HEK293 (cell line): ENCODE measurements at regions not wholly inside any gene's neighbourhood (a gene's known extent, or its start where the extent isn't known, plus 50 kb on each side); places are given as distances from the start of the nearest gene placed in this dataset.

Experiments used
- CTCF ChIA-PET: fragments of 350-600 bp; formaldehyde crosslinking; extraction: SDS; loops from one replicate; lab custom pipeline; 2021; ENCODE audit warnings: antibody characterized with exemption; lab: Yijun Ruan, JAX
- POLR2A ChIA-PET: fragments of 300-600 bp; formaldehyde crosslinking; extraction: SDS; loops from one replicate; lab custom pipeline; 2020; ENCODE audit warnings: antibody characterized with exemption, inconsistent platforms; lab: Yijun Ruan, JAX
- H3K27ac ChIP-seq: fragments of 200-500 bp; sonication (Bioruptor generic); 2 replicates; pipeline ENCODE4 v1.5.1; 2014; ENCODE audit warnings: low read depth, low read length, control low read depth, inconsistent platforms; ENCODE audit errors: extremely low read depth
- H3K36me3 ChIP-seq, 2 experiments: fragments of 200-500 bp in 1 of 2; sonication (Bioruptor generic) in 1 of 2; 1 replicate in 1 of 2; 2 replicates in 1 of 2; pipeline ENCODE4 v1.5.1; 2014 to 2017; ENCODE audit warnings: inconsistent platforms in 2 of 2, low read length in 2 of 2; ENCODE audit not compliant: control insufficient read depth in 2 of 2, insufficient read depth in 1 of 2
- H3K4me1 ChIP-seq: fragments of 200-500 bp; sonication (Bioruptor generic); 2 replicates; pipeline ENCODE4 v1.5.1; 2014; ENCODE audit warnings: mild to moderate bottlenecking, low read length, inconsistent platforms; ENCODE audit not compliant: control insufficient read depth, insufficient read depth
- H3K4me3 ChIP-seq: 2 replicates; pipeline ENCODE4 v1.5.1; 2011; ENCODE audit warnings: low read depth, mild to moderate bottlenecking, control low read depth, low read length, moderate library complexity
- H3K9me3 ChIP-seq: fragments of 200-500 bp; sonication (Bioruptor generic); 2 replicates; pipeline ENCODE4 v1.5.1; 2014; ENCODE audit warnings: low read depth, low read length, inconsistent platforms; ENCODE audit not compliant: control insufficient read depth, insufficient read depth
- BCL11A ChIP-seq: fragments of 450-650 bp; formaldehyde crosslinking; IDR thresholded peaks from 2 replicates; pipeline ENCODE4 v1.5.1; 2016; ENCODE audit warnings: low read depth, missing biosample characterization, missing genetic modification characterization
- KLF9 ChIP-seq: fragments of 450-650 bp; formaldehyde crosslinking; IDR thresholded peaks from 2 replicates; pipeline ENCODE4 v1.5.1; 2016; ENCODE audit warnings: missing biosample characterization, missing genetic modification characterization, low read depth
- OSR2 ChIP-seq: fragments of 450-650 bp; formaldehyde crosslinking; IDR thresholded peaks from 2 replicates; pipeline ENCODE4 v1.5.1; 2016; ENCODE audit warnings: missing biosample characterization, missing genetic modification characterization
- RBAK ChIP-seq: fragments of 450-650 bp; formaldehyde crosslinking; IDR thresholded peaks from 2 replicates; pipeline ENCODE4 v1.5.1; 2016; ENCODE audit warnings: missing biosample characterization, missing genetic modification characterization
- ZFHX2 ChIP-seq: fragments of 450-650 bp; formaldehyde crosslinking; conservative IDR thresholded peaks from 2 replicates; pipeline ENCODE4 v1.5.1; 2016; ENCODE audit warnings: missing biosample characterization, missing genetic modification characterization
- ZNF157 ChIP-seq: fragments of 450-650 bp; formaldehyde crosslinking; IDR thresholded peaks from 2 replicates; pipeline ENCODE4 v1.5.1; 2016; ENCODE audit warnings: missing biosample characterization, missing genetic modification characterization
- ZNF175 ChIP-seq: fragments of 450-650 bp; formaldehyde crosslinking; IDR thresholded peaks from 2 replicates; pipeline ENCODE4 v1.5.1; 2016; ENCODE audit warnings: missing biosample characterization, missing genetic modification characterization
- ZNF23 ChIP-seq: fragments of 450-650 bp; formaldehyde crosslinking; IDR thresholded peaks from 2 replicates; pipeline ENCODE4 v1.5.1; 2016; ENCODE audit warnings: missing biosample characterization, missing genetic modification characterization, borderline replicate concordance
- ZNF239 ChIP-seq: fragments of 450-650 bp; formaldehyde crosslinking; IDR thresholded peaks from 2 replicates; pipeline ENCODE4 v1.5.1; 2016; ENCODE audit warnings: missing biosample characterization, missing genetic modification characterization
- ZNF354C ChIP-seq: fragments of 450-650 bp; formaldehyde crosslinking; IDR thresholded peaks from 2 replicates; pipeline ENCODE4 v1.5.1; 2016; ENCODE audit warnings: missing biosample characterization, missing genetic modification characterization, low read depth, borderline replicate concordance
- ZNF366 ChIP-seq: fragments of 450-650 bp; formaldehyde crosslinking; conservative IDR thresholded peaks from 2 replicates; pipeline ENCODE4 v1.5.1; 2016; ENCODE audit warnings: missing biosample characterization, missing genetic modification characterization
- ZNF433 ChIP-seq: fragments of 450-650 bp; formaldehyde crosslinking; IDR thresholded peaks from 2 replicates; pipeline ENCODE4 v1.5.1; 2016; ENCODE audit warnings: missing biosample characterization, missing genetic modification characterization, low read depth
- ZNF510 ChIP-seq: fragments of 450-650 bp; formaldehyde crosslinking; IDR thresholded peaks from 2 replicates; pipeline ENCODE4 v1.5.1; 2018; ENCODE audit warnings: mild to moderate bottlenecking, missing genetic modification characterization, missing biosample characterization; ENCODE audit not compliant: insufficient replicate concordance
- ZNF544 ChIP-seq: fragments of 450-650 bp; formaldehyde crosslinking; IDR thresholded peaks from 2 replicates; pipeline ENCODE4 v1.5.0; 2017; ENCODE audit warnings: missing biosample characterization, missing genetic modification characterization
- ZNF596 ChIP-seq: fragments of 450-650 bp; IDR thresholded peaks from 2 replicates; pipeline ENCODE4 v1.5.0; 2018; ENCODE audit warnings: missing biosample characterization, mild to moderate bottlenecking, missing genetic modification characterization, moderate library complexity
- ZNF600 ChIP-seq: fragments of 450-650 bp; formaldehyde crosslinking; IDR thresholded peaks from 2 replicates; pipeline ENCODE4 v1.5.1; 2016; ENCODE audit warnings: missing biosample characterization, missing genetic modification characterization
- ZNF623 ChIP-seq: fragments of 450-650 bp; formaldehyde crosslinking; IDR thresholded peaks from 2 replicates; pipeline ENCODE4 v1.5.1; 2016; ENCODE audit warnings: missing biosample characterization, missing genetic modification characterization
- ZNF658 ChIP-seq: fragments of 450-650 bp; formaldehyde crosslinking; IDR thresholded peaks from 2 replicates; pipeline ENCODE4; 2016; ENCODE audit warnings: missing biosample characterization, missing genetic modification characterization
- TF ChIP-seq, protein P1 (sequence below): fragments of 450-650 bp; formaldehyde crosslinking; IDR thresholded peaks from 2 replicates; pipeline ENCODE4 v1.5.1; 2016; ENCODE audit warnings: missing biosample characterization, missing genetic modification characterization
- TF ChIP-seq, protein P2 (sequence below): fragments of 450-650 bp; formaldehyde crosslinking; IDR thresholded peaks from 2 replicates; pipeline ENCODE4 v1.5.1; 2016; ENCODE audit warnings: missing biosample characterization, missing genetic modification characterization
- TF ChIP-seq, protein P3 (sequence below): fragments of 450-650 bp; formaldehyde crosslinking; IDR thresholded peaks from 2 replicates; pipeline ENCODE4 v1.5.1; 2016; ENCODE audit warnings: missing biosample characterization, missing genetic modification characterization
- TF ChIP-seq, protein P4 (sequence below): fragments of 450-650 bp; formaldehyde crosslinking; conservative IDR thresholded peaks from 2 replicates; pipeline ENCODE4 v1.5.1; 2016; ENCODE audit warnings: low read depth, missing biosample characterization, missing genetic modification characterization

DNA sequence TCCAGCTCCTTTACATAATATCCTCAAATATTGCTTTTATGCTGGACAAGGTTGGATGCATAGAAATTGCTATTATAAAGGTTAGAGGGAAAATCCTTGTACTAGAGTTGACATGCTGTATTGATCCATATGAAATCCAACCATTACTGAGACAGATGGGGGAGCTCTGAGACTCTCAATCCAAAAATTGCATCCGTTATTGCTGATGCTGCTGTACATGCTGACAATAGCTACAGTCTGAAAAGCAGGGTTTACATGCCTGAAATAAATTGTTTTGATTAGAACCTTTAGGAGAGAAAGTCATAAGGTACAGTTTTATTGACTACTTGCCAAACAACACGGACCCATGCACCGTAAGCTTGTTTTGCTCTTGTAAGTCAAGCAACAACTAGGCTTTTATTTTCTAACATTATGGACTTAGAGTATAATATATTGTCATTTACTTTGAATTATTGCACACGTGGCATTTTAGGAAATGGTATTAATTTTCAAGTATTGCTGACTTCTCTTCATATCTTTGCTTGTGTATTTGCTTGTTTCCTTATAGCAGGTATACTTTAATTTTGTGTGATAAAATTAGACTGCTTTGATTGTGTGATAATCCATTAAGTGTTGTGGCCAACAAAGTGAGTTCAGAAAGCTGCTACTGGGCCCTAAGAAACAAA lies 1365.2 kb downstream of the STIM2 start:
- Histone ChIP-seq H3K27ac (no peak overlapping the region), H3K4me1 (no peaks in the 10 kb centered on the region), H3K36me3 (no peaks in the 10 kb centered on the region), H3K4me3 (no peak overlapping the region), H3K9me3 (no peaks in the 10 kb centered on the region)
- CTCF ChIA-PET: interaction anchor here (0.6 kb wide), 2 partner anchors 806 to 850 kb away, joined by 3 read pairs; no protein-coding TSS in a partner anchor
- TF ChIP-seq ZNF623 (tag by site-specific recombination) (no peak), BCL11A (tag by site-specific recombination) (no peak), KLF9 (tag by site-specific recombination) (no peak), ZNF366 (tag by site-specific recombination) (no peak), ZNF510 (tag by site-specific recombination) (no peak), ZFHX2 (tag by site-specific recombination) (no peak), ZNF433 (tag by site-specific recombination) (no peak), ZNF544 (tag by site-specific recombination) (no peak), ZNF239 (tag by site-specific recombination) (no peak), RBAK (no peak), ZNF157 (no peak), ZNF175 (tag by site-specific recombination) (no peak), ZNF600 (no peak)
- POLR2A ChIA-PET: no interaction called here

DNA sequence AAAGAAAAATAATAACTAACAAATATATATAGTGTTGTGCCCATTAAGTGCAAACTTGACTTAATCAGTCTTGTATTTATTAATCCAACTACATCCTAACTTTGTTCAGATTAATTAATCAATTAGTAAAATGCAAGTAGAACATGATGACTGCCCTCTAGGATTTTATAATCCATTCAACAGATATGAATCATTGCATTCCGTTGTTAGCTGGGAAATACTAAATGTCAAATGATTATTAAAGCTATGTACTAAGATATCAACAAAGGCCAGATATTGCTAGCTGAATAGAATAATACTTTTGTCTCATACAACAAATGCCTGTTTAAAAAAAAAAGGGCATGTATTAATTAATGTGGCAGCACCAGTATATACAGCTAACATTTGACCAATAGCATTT lies 1366.3 kb downstream of the STIM2 start:
- ChIA-PET POLR2A (no interaction called here), CTCF (no interaction called here)
- Histone ChIP-seq H3K4me1 (no peaks in the 10 kb centered on the region), H3K27ac (no peak overlapping the region), H3K9me3 (no peaks in the 10 kb centered on the region), H3K4me3 (no peak overlapping the region), H3K36me3 (no peaks in the 10 kb centered on the region)
- TF ChIP-seq ZNF354C (tag by site-specific recombination) (no peak), ZNF658 (tag by site-specific recombination) (no peak), ZNF596 (tag by site-specific recombination) (no peak), OSR2 (tag by site-specific recombination) (no peak), ZNF23 (tag by site-specific recombination) (no peak)
- TF ChIP-seq, protein P1, sequence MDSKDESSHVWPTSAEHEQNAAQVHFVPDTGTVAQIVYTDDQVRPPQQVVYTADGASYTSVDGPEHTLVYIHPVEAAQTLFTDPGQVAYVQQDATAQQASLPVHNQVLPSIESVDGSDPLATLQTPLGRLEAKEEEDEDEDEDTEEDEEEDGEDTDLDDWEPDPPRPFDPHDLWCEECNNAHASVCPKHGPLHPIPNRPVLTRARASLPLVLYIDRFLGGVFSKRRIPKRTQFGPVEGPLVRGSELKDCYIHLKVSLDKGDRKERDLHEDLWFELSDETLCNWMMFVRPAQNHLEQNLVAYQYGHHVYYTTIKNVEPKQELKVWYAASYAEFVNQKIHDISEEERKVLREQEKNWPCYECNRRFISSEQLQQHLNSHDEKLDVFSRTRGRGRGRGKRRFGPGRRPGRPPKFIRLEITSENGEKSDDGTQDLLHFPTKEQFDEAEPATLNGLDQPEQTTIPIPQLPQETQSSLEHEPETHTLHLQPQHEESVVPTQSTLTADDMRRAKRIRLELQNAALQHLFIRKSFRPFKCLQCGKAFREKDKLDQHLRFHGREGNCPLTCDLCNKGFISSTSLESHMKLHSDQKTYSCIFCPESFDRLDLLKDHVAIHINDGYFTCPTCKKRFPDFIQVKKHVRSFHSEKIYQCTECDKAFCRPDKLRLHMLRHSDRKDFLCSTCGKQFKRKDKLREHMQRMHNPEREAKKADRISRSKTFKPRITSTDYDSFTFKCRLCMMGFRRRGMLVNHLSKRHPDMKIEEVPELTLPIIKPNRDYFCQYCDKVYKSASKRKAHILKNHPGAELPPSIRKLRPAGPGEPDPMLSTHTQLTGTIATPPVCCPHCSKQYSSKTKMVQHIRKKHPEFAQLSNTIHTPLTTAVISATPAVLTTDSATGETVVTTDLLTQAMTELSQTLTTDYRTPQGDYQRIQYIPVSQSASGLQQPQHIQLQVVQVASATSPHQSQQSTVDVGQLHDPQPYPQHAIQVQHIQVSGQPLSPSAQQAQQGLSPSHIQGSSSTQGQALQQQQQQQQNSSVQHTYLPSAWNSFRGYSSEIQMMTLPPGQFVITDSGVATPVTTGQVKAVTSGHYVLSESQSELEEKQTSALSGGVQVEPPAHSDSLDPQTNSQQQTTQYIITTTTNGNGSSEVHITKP: no peak
- TF ChIP-seq, protein P2, sequence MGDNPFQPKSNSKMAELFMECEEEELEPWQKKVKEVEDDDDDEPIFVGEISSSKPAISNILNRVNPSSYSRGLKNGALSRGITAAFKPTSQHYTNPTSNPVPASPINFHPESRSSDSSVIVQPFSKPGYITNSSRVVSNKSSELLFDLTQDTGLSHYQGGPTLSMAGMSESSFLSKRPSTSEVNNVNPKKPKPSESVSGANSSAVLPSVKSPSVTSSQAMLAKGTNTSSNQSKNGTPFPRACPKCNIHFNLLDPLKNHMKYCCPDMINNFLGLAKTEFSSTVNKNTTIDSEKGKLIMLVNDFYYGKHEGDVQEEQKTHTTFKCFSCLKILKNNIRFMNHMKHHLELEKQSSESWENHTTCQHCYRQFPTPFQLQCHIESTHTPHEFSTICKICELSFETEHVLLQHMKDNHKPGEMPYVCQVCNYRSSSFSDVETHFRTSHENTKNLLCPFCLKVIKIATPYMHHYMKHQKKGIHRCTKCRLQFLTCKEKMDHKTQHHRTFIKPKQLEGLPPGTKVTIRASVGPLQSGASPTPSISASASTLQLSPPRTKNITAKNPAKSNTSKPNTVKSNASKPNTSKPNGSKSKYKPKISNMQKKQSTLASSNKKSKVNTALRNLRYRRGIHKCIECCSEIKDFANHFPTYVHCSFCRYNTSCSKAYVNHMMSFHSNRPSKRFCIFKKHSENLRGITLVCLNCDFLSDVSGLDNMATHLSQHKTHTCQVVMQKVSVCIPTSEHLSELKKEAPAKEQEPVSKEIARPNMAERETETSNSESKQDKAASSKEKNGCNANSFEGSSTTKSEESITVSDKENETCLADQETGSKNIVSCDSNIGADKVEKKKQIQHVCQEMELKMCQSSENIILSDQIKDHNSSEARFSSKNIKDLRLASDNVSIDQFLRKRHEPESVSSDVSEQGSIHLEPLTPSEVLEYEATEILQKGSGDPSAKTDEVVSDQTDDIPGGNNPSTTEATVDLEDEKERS (tag by site-specific recombination): no peak
- TF ChIP-seq, protein P3, sequence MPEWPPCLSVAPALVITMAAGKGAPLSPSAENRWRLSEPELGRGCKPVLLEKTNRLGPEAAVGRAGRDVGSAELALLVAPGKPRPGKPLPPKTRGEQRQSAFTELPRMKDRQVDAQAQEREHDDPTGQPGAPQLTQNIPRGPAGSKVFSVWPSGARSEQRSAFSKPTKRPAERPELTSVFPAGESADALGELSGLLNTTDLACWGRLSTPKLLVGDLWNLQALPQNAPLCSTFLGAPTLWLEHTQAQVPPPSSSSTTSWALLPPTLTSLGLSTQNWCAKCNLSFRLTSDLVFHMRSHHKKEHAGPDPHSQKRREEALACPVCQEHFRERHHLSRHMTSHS (tag by site-specific recombination): no peak
- TF ChIP-seq, protein P4, sequence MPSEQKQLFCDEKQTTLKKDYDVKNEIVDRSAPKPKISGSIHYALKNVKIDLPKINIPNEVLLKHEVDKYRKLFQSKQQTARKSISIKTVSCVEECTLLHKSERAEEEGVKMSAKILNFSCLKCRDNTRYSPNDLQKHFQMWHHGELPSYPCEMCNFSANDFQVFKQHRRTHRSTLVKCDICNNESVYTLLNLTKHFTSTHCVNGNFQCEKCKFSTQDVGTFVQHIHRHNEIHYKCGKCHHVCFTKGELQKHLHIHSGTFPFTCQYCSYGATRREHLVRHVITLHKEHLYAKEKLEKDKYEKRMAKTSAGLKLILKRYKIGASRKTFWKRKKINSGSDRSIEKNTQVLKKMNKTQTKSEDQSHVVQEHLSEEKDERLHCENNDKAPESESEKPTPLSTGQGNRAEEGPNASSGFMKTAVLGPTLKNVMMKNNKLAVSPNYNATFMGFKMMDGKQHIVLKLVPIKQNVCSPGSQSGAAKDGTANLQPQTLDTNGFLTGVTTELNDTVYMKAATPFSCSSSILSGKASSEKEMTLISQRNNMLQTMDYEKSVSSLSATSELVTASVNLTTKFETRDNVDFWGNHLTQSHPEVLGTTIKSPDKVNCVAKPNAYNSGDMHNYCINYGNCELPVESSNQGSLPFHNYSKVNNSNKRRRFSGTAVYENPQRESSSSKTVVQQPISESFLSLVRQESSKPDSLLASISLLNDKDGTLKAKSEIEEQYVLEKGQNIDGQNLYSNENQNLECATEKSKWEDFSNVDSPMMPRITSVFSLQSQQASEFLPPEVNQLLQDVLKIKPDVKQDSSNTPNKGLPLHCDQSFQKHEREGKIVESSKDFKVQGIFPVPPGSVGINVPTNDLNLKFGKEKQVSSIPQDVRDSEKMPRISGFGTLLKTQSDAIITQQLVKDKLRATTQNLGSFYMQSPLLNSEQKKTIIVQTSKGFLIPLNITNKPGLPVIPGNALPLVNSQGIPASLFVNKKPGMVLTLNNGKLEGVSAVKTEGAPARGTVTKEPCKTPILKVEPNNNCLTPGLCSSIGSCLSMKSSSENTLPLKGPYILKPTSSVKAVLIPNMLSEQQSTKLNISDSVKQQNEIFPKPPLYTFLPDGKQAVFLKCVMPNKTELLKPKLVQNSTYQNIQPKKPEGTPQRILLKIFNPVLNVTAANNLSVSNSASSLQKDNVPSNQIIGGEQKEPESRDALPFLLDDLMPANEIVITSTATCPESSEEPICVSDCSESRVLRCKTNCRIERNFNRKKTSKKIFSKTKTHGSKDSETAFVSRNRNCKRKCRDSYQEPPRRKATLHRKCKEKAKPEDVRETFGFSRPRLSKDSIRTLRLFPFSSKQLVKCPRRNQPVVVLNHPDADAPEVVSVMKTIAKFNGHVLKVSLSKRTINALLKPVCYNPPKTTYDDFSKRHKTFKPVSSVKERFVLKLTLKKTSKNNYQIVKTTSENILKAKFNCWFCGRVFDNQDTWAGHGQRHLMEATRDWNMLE (tag by site-specific recombination): no peak
